GM23248 (cell line): ENCODE measurements at regions not wholly inside any gene's neighbourhood (a gene's known extent, or its start where the extent isn't known, plus 50 kb on each side); places are given as distances from the start of the nearest gene placed in this dataset.

Experiments
- DNase-seq: peaks from one replicate; pipeline ENCODE4 v3.0.0-alpha.2; 2015
- H2AFZ ChIP-seq: fragments of 200-600 bp; sonication (generic); 2 replicates; pipeline ENCODE4 v1.6.1; 2016; ENCODE audit warnings: antibody characterized with exemption
- H3F3A ChIP-seq: fragments of 200-600 bp; sonication (generic); 2 replicates; pipeline ENCODE4 v1.6.1; 2016; ENCODE audit warnings: mild to moderate bottlenecking, antibody characterized with exemption, mixed run types; ENCODE audit not compliant: insufficient read depth
- H3K27ac ChIP-seq: fragments of 200-600 bp; sonication (generic); 2 replicates; pipeline ENCODE4 v1.5.1; 2016; ENCODE audit warnings: mild to moderate bottlenecking
- H3K27me3 ChIP-seq: fragments of 200-600 bp; sonication (generic); replicated peaks from 2 replicates; pipeline ENCODE4 v1.6.1; 2016; ENCODE audit warnings: mild to moderate bottlenecking; ENCODE audit not compliant: insufficient read depth
- H3K36me3 ChIP-seq: fragments of 200-600 bp; sonication (generic); 2 replicates; pipeline ENCODE4 v1.6.1; 2016; ENCODE audit warnings: low read depth, mild to moderate bottlenecking
- H3K4me1 ChIP-seq: fragments of 200-600 bp; sonication (generic); 2 replicates; pipeline ENCODE4 v1.6.1; 2016; ENCODE audit warnings: mild to moderate bottlenecking; ENCODE audit not compliant: insufficient read depth
- H3K4me2 ChIP-seq: fragments of 200-600 bp; sonication (generic); one replicate; pipeline ENCODE4 v1.6.1; 2016; ENCODE audit warnings: mild to moderate bottlenecking; ENCODE audit not compliant: unreplicated experiment
- H3K4me3 ChIP-seq: fragments of 200-600 bp; sonication (generic); 2 replicates; pipeline ENCODE4 v1.5.1; 2016; ENCODE audit warnings: mild to moderate bottlenecking
- H3K79me2 ChIP-seq: fragments of 200-600 bp; sonication (generic); 2 replicates; pipeline ENCODE4 v1.6.1; 2016; ENCODE audit warnings: mild to moderate bottlenecking; ENCODE audit not compliant: insufficient read depth
- H3K9ac ChIP-seq: fragments of 200-600 bp; sonication (generic); 2 replicates; pipeline ENCODE4 v1.6.1; 2016; ENCODE audit warnings: mild to moderate bottlenecking
- H3K9me2 ChIP-seq: fragments of 200-600 bp; sonication (generic); 2 replicates; pipeline ENCODE4 v1.6.1; 2016; ENCODE audit warnings: mixed run types, mild to moderate bottlenecking, moderate library complexity; ENCODE audit not compliant: insufficient read depth
- H3K9me3 ChIP-seq: fragments of 200-600 bp; sonication (generic); one replicate; pipeline ENCODE4 v1.6.1; 2017; ENCODE audit warnings: low read depth
- H4K20me1 ChIP-seq: fragments of 200-600 bp; sonication (generic); 2 replicates; pipeline ENCODE4 v1.6.0; 2016; ENCODE audit not compliant: insufficient read depth
- EZH2 ChIP-seq: fragments of 200-600 bp; sonication (generic); IDR thresholded peaks from 2 replicates; pipeline ENCODE4 v1.6.1; 2018; ENCODE audit warnings: antibody characterized with exemption, mild to moderate bottlenecking; ENCODE audit not compliant: insufficient read depth, poor library complexity, severe bottlenecking
- EZH2phosphoT487 ChIP-seq: fragments of 200-600 bp; sonication (generic); IDR thresholded peaks from 2 replicates; pipeline ENCODE4 v1.6.1; 2018; ENCODE audit warnings: antibody characterized with exemption, moderate library complexity, mild to moderate bottlenecking, low read depth; ENCODE audit not compliant: insufficient read depth
- WGBS, 2 experiments: methylation state at CpG; one replicate each; pipeline ENCODE4 v1.1.6; 2015 to 2017; ENCODE audit warnings: low lambda C conversion rate in 2 of 2, low coverage in 1 of 2; ENCODE audit errors: missing lambda C conversion rate in 2 of 2; 5-methylcytosine and 5-hydroxymethylcytosine counted together
- in situ Hi-C: fragments of 300-500 bp; cut with MboI; formaldehyde crosslinking; loops from 2 replicates; pipeline ENCODE4 v1.15.0; 2020

DNA sequence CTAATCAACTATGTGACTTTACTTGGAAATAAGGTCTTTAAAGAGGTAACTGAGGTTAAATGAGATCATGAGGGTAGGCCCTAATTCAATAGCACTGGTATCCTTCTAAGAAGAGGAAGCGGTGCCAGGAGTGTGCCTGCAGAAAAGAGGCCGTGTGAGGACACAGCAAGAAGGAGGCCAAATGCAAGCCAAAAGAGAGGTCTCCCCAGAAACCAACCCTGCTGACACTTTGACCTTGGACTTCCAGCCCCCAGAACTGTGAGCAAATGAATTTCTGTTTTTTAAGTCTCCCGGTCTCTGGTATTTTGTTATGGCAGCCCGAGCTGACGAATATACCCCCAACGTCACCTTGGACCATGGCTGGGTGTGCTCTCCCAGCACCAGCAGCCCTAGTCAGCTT, 257.5 kb upstream of the NCKAP5 start:
- in situ Hi-C loops: loop anchor here (25.0 kb wide), 1 partner anchor 1288 kb away; no protein-coding TSS in a partner anchor
- no peaks in the 10 kb centered on the region for H3K36me3 ChIP-seq

DNA sequence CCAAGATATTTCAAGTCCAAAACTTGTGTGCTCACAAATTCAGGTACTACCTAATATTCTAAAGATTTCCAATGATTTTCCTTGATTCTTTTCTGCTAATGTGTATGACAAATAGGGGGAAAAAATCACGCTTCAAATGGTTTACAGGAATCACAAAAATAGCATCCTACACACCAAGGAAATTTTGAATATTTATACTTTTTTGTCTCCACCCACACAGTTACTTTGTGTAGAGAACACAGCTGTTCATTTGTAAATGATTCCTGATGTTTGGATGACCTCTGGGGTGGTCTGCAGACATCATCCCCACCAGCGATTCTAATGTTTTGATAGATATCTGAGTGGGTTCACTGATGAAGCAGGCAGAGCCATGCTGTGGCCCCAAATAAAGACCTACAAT, 260.6 kb upstream of the NCKAP5 start:
- H3F3A ChIP-seq: no peaks in the 10 kb centered on the region
- H3K9me3 ChIP-seq: no peaks in the 10 kb centered on the region
- no peaks in the 10 kb centered on the region for H3K9me2 ChIP-seq
- H3K79me2 ChIP-seq: no peaks in the 10 kb centered on the region
- no peaks in the 10 kb centered on the region for H3K27me3 ChIP-seq
- H3K36me3 ChIP-seq: no peaks in the 10 kb centered on the region
- no peak overlapping the region for H2AFZ ChIP-seq
- WGBS, 2 experiments: 42 to 48% methylated on average over 2 of the region's 2 CpGs
- no peak overlapping the region for H3K4me3 ChIP-seq
- no peaks in the 10 kb centered on the region for H3K4me1 ChIP-seq
- H3K27ac ChIP-seq: no peak overlapping the region
- TF ChIP-seq EZH2phosphoT487 (no peak), EZH2 (no peak)
- H3K4me2 ChIP-seq: no peak overlapping the region
- in situ Hi-C loops: loop anchor here (25.0 kb wide), 1 partner anchor 1292 kb away; no protein-coding TSS in a partner anchor
- H3K9ac ChIP-seq: no peak overlapping the region
- DNase-seq: no peak
- H4K20me1 ChIP-seq: no peaks in the 10 kb centered on the region

More for the DNA sequence above, 257.5 kb upstream of the NCKAP5 start:
- Histone ChIP-seq H3F3A (peaks cover 10% of the 10 kb centered on the region), H3K9me2 (no peaks in the 10 kb centered on the region), H3K4me2 (no peak overlapping the region), H4K20me1 (no peaks in the 10 kb centered on the region), H3K79me2 (no peaks in the 10 kb centered on the region), H3K27ac (no peak overlapping the region), H3K4me1 (peaks cover 12% of the 10 kb centered on the region), H3K27me3 (no peaks in the 10 kb centered on the region), H3K9ac (no peak overlapping the region), H3K4me3 (no peak overlapping the region), H2AFZ (no peak overlapping the region), H3K9me3 (no peaks in the 10 kb centered on the region)
- no peak for TF ChIP-seq EZH2phosphoT487
- no peak for TF ChIP-seq EZH2
- WGBS, 2 experiments: 97 to 99% methylated on average over 6 of the region's 6 CpGs
- DNase-seq: no peak

DNA sequence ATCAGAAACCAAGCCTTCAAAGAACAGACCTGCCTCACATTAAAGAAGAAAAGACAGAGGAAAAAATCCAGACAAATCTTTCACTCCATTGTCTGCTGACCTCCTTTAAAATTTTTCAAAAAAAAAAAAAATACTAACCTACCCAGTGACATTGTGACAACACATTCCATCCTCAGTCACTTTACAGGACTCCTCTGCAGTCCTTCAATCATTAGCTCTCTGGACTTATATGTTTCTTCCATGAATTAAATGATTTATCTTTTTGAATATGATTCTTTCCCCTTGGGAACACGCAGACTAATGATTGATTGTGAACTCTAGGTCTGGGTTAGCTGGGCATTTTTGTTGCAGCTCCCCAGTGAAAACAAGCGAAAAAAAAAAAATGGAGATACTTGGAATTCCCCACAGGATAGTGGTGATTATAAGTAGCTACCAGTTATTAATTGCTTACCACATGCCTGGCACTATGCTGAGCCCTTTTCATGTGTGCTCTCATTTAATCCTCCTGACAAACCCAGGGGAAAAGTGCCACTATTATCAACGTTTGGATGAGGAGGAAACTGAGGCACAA, 261.3 kb upstream of the NCKAP5 start:
- DNase-seq: no peak
- in situ Hi-C loops: loop anchor here (25.0 kb wide), 1 partner anchor 1292 kb away; no protein-coding TSS in a partner anchor
- 20 to 27% methylated on average over 3 of the region's 3 CpGs for WGBS, 2 experiments
- H4K20me1 ChIP-seq: no peaks in the 10 kb centered on the region
- H3K79me2 ChIP-seq: no peaks in the 10 kb centered on the region
- no peaks in the 10 kb centered on the region for H3K9me3 ChIP-seq
- no peak overlapping the region for H3K27ac ChIP-seq
- no peak overlapping the region for H3K4me3 ChIP-seq
- H3K4me2 ChIP-seq: no peak overlapping the region
- no peaks in the 10 kb centered on the region for H3F3A ChIP-seq
- no peak overlapping the region for H2AFZ ChIP-seq
- no peaks in the 10 kb centered on the region for H3K9me2 ChIP-seq
- no peak for TF ChIP-seq EZH2
- no peak for TF ChIP-seq EZH2phosphoT487
- no peaks in the 10 kb centered on the region for H3K36me3 ChIP-seq
- H3K27me3 ChIP-seq: no peaks in the 10 kb centered on the region
- no peaks in the 10 kb centered on the region for H3K4me1 ChIP-seq
- no peak overlapping the region for H3K9ac ChIP-seq

DNA sequence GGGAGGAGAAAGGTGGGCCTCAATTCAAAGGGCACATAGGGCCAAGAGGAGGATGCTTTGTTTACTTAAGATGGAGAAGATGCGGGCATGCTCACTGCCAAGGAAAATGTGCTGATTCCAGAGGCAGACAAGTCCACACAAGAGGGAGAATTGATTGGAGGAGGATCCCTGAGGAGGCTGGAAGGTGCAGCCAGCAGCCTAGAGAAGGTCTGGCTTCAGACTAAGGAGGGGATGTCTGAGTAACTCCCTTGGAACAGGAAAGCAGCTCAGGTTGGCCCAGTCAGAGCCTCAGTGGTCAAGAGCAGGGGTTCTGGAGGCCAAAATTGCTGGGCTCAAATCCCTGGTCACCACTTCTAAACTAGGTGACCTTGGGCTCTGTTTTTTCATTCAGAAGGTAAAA, 265.5 kb upstream of the NCKAP5 start:
- Histone ChIP-seq H3K9me3 (no peaks in the 10 kb centered on the region), H3K4me1 (peaks cover 15% of the 10 kb centered on the region), H3K27me3 (no peaks in the 10 kb centered on the region), H3K36me3 (no peaks in the 10 kb centered on the region), H4K20me1 (no peaks in the 10 kb centered on the region), H3K4me2 (no peak overlapping the region), H2AFZ (no peak overlapping the region), H3K27ac (no peak overlapping the region), H3K9ac (no peak overlapping the region), H3F3A (no peaks in the 10 kb centered on the region), H3K4me3 (no peak overlapping the region), H3K79me2 (no peaks in the 10 kb centered on the region), H3K9me2 (no peaks in the 10 kb centered on the region)
- WGBS, 2 experiments: 61 to 74% methylated on average over 1 of the region's 1 CpG
- TF ChIP-seq EZH2phosphoT487 (no peak), EZH2 (no peak)
- in situ Hi-C loops: loop anchor here (25.0 kb wide), 1 partner anchor 1296 kb away; no protein-coding TSS in a partner anchor
- no peak for DNase-seq
